Gastroesophageal sphincter (tissue), 3 donors: ENCODE measurements at regions not wholly inside any gene's neighbourhood (a gene's known extent, or its start where the extent isn't known, plus 50 kb on each side); places are given as distances from the start of the nearest gene placed in this dataset.
"Not testable (repeated sequence)": the region's sequence is repeated elsewhere in the genome, so short reads cannot be mapped to it uniquely, and the experiment has no call there.

Source experiments
- CTCF ChIP-seq, 4 experiments: fragments of 200-600 bp in 2 of 4; fragments of 450-650 bp in 2 of 4; sonication (generic) in 1 of 4; IDR thresholded peaks; one replicate each; pipeline ENCODE4 v1.5.1; 2017 to 2019; ENCODE audit warnings: antibody characterized with exemption in 4 of 4, mild to moderate bottlenecking in 2 of 4, moderate library complexity in 2 of 4
- EP300 ChIP-seq: sonication (generic); formaldehyde crosslinking; IDR thresholded peaks from one replicate; pipeline ENCODE4 v1.6.1; 2017; ENCODE audit warnings: antibody characterized with exemption, mild to moderate bottlenecking
- POLR2A ChIP-seq, 2 donors: fragments of 450-650 bp; IDR thresholded peaks; one replicate each; pipeline ENCODE4 v1.6.1; 2017; ENCODE audit warnings: antibody characterized with exemption in 2 of 2, mild to moderate bottlenecking in 2 of 2, moderate library complexity in 1 of 2
- POLR2AphosphoS5 ChIP-seq: sonication (generic); formaldehyde crosslinking; IDR thresholded peaks from one replicate; pipeline ENCODE4 v1.6.1; 2017; ENCODE audit warnings: antibody characterized with exemption

- TF ChIP-seq CTCF (IDR thresholded peaks at IDR 0.05); POLR2A (IDR thresholded peaks at IDR 0.05); EP300; POLR2AphosphoS5: not testable (repeated sequence)
These were observed 4013.8 kb upstream of the TPTE start for GRCh38 chr21:6507632-6508031.
